HUDEP-2 (cell line): ENCODE measurements at regions not wholly inside any gene's neighbourhood (a gene's known extent, or its start where the extent isn't known, plus 50 kb on each side); places are given as distances from the start of the nearest gene placed in this dataset.

Experiments used
- DNase-seq, 76 experiments: peaks; one replicate each; lab custom pipeline; 2025; ENCODE audit not compliant: unreplicated experiment in 76 of 76; lab: John Stamatoyannopoulos, UW

DNA sequence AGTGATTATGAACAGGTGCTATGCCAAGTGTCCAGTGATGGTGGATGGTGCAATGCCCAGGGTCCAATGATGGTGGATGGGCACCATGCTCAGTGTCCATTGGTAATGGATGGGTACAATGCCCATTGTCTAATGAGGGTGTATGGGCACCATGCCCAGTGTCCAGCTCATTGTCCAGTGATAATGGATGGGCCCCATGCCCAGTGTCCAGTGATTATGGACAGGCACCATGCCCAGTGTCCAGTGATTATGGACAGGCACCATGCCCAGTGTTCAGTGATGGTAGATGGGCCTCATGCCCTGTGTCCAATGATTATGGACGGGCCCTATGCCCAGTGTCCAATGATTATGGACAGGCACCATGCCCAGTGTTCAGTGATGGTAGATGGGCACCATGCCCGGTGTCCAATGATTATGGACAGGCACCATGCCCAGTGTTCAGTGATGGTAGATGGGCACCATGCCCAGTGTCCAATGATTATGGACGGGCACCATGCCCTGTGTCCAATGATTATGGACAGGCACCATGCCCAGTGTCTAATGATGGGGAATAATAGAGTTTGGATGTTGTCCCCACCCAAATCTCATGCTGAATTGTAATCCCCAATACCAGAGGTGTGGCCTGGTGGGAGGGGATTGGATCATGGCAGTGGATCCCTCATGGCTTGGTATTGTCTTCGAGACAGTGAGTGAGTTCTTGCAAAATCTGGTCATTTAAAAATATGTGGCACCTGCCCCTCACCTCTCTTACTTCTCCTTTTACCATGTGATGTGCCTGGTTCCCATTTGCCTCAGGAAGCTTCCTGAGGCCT lies 87.8 kb downstream of the ANKRD10 start:
- DNase-seq = no peak
